Liver (tissue), 8 donors: ENCODE measurements at regions not wholly inside any gene's neighbourhood (a gene's known extent, or its start where the extent isn't known, plus 50 kb on each side); places are given as distances from the start of the nearest gene placed in this dataset.

Experiments used
- DNase-seq: peaks from one replicate; pipeline ENCODE4 v3.0.0-alpha.2; 2017; ENCODE audit warnings: low spot score
- H3K27ac ChIP-seq, 2 donors: one replicate each; pipeline ENCODE4 v1.7.0; 2013; ENCODE audit warnings: inconsistent platforms in 2 of 2, low read length in 2 of 2, control low read depth in 1 of 2, low read depth in 1 of 2, mild to moderate bottlenecking in 1 of 2
- H3K27me3 ChIP-seq, 4 donors: one replicate each; pipeline versions ENCODE4 v1.6.1 to v1.7.0; 2013; ENCODE audit warnings: low read length in 3 of 4, inconsistent platforms in 1 of 4, mild to moderate bottlenecking in 1 of 4, moderate library complexity in 1 of 4; ENCODE audit not compliant: control insufficient read depth in 4 of 4, insufficient read depth in 4 of 4
- H3K36me3 ChIP-seq, 4 donors: one replicate each; pipeline versions ENCODE4 v1.6.1 to v1.7.0; 2013; ENCODE audit warnings: low read length in 3 of 4, mild to moderate bottlenecking in 3 of 4, low read depth in 1 of 4, moderate library complexity in 1 of 4; ENCODE audit not compliant: control insufficient read depth in 4 of 4, insufficient read depth in 3 of 4
- H3K4me1 ChIP-seq, 4 donors: one replicate each; pipeline versions ENCODE4 v1.6.1 to v1.7.0; 2013; ENCODE audit warnings: low read length in 3 of 4, mild to moderate bottlenecking in 3 of 4, moderate library complexity in 1 of 4; ENCODE audit not compliant: control insufficient read depth in 4 of 4, insufficient read depth in 4 of 4
- H3K4me3 ChIP-seq, 3 donors: one replicate each; pipeline versions ENCODE4 v1.6.1 to v1.7.0; 2013; ENCODE audit warnings: low read length in 3 of 3, control low read depth in 1 of 3, low read depth in 1 of 3, mild to moderate bottlenecking in 1 of 3
- H3K9ac ChIP-seq, 2 donors: one replicate each; pipeline ENCODE4 v1.7.0; 2013; ENCODE audit warnings: low read length in 2 of 2, mild to moderate bottlenecking in 2 of 2, moderate library complexity in 2 of 2, control low read depth in 1 of 2, low read depth in 1 of 2
- H3K9me3 ChIP-seq, 4 donors: one replicate each; pipeline versions ENCODE4 v1.6.1 to v1.7.0; 2013; ENCODE audit warnings: low read length in 3 of 4; ENCODE audit not compliant: control insufficient read depth in 4 of 4
- EGR1 ChIP-seq, 2 donors: IDR thresholded peaks; 2 replicates each; pipeline ENCODE4 v1.6.1; 2016 to 2018; ENCODE audit warnings: antibody characterized with exemption in 2 of 2, low read depth in 2 of 2
- FOXA1 ChIP-seq: IDR thresholded peaks from 2 replicates; pipeline ENCODE4 v1.6.1; 2016; ENCODE audit warnings: antibody characterized with exemption
- FOXA2 ChIP-seq: IDR thresholded peaks from 2 replicates; pipeline ENCODE4 v1.6.1; 2016; ENCODE audit warnings: antibody characterized with exemption
- HNF4A ChIP-seq, 2 donors: conservative IDR thresholded peaks; 2 replicates each; pipeline ENCODE4 v1.6.1; 2016; ENCODE audit warnings: antibody characterized with exemption in 2 of 2, mild to moderate bottlenecking in 2 of 2
- HNF4G ChIP-seq: IDR thresholded peaks from 2 replicates; pipeline ENCODE4 v1.6.1; 2016; ENCODE audit warnings: antibody characterized with exemption
- JUND ChIP-seq, 2 donors: IDR thresholded peaks; 2 replicates each; pipeline ENCODE4 v1.6.1; 2016; ENCODE audit warnings: antibody characterized with exemption in 2 of 2
- NR2F2 ChIP-seq: IDR thresholded peaks from 2 replicates; pipeline ENCODE4 v1.6.1; 2016; ENCODE audit warnings: antibody characterized with exemption
- RAD21 ChIP-seq, 2 donors: IDR thresholded peaks; 2 replicates each; pipeline ENCODE4 v1.6.1; 2016; ENCODE audit warnings: antibody characterized with exemption in 2 of 2, mild to moderate bottlenecking in 2 of 2
- RXRA ChIP-seq, 2 donors: IDR thresholded peaks; 2 replicates each; pipeline ENCODE4 v1.6.1; 2017 to 2018; ENCODE audit warnings: antibody characterized with exemption in 2 of 2, mild to moderate bottlenecking in 1 of 2
- SP1 ChIP-seq: IDR thresholded peaks from 2 replicates; pipeline ENCODE4 v1.6.1; 2018; ENCODE audit warnings: antibody characterized with exemption, mild to moderate bottlenecking
- TAF1 ChIP-seq: conservative IDR thresholded peaks from 2 replicates; pipeline ENCODE4 v1.6.1; 2016; ENCODE audit warnings: antibody characterized with exemption, mild to moderate bottlenecking
- YY1 ChIP-seq: IDR thresholded peaks from 2 replicates; pipeline ENCODE4 v1.6.1; 2016; ENCODE audit warnings: antibody characterized with exemption, mild to moderate bottlenecking
- WGBS: extraction: QIAGEN DNeasy Blood & Tissue Kit; methylation state at CpG from one replicate; pipeline ENCODE4 v1.1.7; 2013; 5-methylcytosine and 5-hydroxymethylcytosine counted together
- TF ChIP-seq, protein P1 (sequence below): IDR thresholded peaks from 2 replicates; pipeline ENCODE4 v1.6.1; 2016; ENCODE audit warnings: antibody characterized with exemption, mild to moderate bottlenecking
- TF ChIP-seq, protein P2 (sequence below): fragments of 150-350 bp; IDR thresholded peaks from 2 replicates; pipeline ENCODE4 v1.5.1; 2017; ENCODE audit warnings: improper control_type of control experiment, low read depth, low read length; ENCODE audit not compliant: missing input control
- TF ChIP-seq, protein P3 (sequence below): IDR thresholded peaks from 2 replicates; pipeline ENCODE4 v1.6.1; 2016; ENCODE audit warnings: antibody characterized with exemption
- TF ChIP-seq, protein P4 (sequence below): IDR thresholded peaks from 2 replicates; pipeline ENCODE4 v1.6.1; 2016; ENCODE audit warnings: antibody characterized with exemption
- TF ChIP-seq, protein P5 (sequence below): IDR thresholded peaks from 2 replicates; pipeline ENCODE4 v1.6.1; 2016; ENCODE audit warnings: antibody characterized with exemption
- donor health status: healthy.
- donor health status: healthy.
- donor health status: healthy.
- donor health status: healthy.
- donor health status: healthy.

DNA sequence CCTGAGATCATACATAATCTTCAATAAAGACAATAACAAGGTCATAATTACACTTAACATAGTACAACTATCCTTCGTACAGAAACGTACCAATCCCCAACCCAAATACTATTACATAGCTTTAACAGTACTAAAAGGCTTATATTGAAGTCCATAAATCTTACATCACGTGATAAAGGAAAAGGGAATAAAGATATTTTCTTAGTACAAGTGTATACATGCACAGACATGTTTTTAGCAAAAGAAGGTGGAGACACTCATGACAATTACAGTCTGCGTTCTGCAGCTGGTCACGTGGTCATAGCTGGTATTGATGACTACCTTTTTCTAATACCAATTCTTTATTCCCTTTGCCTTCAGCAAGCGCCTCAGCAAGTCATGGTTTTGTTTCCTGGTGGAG, 464.5 kb upstream of the SLITRK5 start:
- TF ChIP-seq, protein P1, sequence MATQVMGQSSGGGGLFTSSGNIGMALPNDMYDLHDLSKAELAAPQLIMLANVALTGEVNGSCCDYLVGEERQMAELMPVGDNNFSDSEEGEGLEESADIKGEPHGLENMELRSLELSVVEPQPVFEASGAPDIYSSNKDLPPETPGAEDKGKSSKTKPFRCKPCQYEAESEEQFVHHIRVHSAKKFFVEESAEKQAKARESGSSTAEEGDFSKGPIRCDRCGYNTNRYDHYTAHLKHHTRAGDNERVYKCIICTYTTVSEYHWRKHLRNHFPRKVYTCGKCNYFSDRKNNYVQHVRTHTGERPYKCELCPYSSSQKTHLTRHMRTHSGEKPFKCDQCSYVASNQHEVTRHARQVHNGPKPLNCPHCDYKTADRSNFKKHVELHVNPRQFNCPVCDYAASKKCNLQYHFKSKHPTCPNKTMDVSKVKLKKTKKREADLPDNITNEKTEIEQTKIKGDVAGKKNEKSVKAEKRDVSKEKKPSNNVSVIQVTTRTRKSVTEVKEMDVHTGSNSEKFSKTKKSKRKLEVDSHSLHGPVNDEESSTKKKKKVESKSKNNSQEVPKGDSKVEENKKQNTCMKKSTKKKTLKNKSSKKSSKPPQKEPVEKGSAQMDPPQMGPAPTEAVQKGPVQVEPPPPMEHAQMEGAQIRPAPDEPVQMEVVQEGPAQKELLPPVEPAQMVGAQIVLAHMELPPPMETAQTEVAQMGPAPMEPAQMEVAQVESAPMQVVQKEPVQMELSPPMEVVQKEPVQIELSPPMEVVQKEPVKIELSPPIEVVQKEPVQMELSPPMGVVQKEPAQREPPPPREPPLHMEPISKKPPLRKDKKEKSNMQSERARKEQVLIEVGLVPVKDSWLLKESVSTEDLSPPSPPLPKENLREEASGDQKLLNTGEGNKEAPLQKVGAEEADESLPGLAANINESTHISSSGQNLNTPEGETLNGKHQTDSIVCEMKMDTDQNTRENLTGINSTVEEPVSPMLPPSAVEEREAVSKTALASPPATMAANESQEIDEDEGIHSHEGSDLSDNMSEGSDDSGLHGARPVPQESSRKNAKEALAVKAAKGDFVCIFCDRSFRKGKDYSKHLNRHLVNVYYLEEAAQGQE = no peak
- TF ChIP-seq, protein P2, sequence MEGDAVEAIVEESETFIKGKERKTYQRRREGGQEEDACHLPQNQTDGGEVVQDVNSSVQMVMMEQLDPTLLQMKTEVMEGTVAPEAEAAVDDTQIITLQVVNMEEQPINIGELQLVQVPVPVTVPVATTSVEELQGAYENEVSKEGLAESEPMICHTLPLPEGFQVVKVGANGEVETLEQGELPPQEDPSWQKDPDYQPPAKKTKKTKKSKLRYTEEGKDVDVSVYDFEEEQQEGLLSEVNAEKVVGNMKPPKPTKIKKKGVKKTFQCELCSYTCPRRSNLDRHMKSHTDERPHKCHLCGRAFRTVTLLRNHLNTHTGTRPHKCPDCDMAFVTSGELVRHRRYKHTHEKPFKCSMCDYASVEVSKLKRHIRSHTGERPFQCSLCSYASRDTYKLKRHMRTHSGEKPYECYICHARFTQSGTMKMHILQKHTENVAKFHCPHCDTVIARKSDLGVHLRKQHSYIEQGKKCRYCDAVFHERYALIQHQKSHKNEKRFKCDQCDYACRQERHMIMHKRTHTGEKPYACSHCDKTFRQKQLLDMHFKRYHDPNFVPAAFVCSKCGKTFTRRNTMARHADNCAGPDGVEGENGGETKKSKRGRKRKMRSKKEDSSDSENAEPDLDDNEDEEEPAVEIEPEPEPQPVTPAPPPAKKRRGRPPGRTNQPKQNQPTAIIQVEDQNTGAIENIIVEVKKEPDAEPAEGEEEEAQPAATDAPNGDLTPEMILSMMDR = no peak
- no peak for TF ChIP-seq FOXA2
- TF ChIP-seq, protein P3, sequence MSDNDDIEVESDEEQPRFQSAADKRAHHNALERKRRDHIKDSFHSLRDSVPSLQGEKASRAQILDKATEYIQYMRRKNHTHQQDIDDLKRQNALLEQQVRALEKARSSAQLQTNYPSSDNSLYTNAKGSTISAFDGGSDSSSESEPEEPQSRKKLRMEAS = no peak
- TF ChIP-seq, protein P4, sequence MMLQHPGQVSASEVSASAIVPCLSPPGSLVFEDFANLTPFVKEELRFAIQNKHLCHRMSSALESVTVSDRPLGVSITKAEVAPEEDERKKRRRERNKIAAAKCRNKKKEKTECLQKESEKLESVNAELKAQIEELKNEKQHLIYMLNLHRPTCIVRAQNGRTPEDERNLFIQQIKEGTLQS = no peak
- TF ChIP-seq, protein P5, sequence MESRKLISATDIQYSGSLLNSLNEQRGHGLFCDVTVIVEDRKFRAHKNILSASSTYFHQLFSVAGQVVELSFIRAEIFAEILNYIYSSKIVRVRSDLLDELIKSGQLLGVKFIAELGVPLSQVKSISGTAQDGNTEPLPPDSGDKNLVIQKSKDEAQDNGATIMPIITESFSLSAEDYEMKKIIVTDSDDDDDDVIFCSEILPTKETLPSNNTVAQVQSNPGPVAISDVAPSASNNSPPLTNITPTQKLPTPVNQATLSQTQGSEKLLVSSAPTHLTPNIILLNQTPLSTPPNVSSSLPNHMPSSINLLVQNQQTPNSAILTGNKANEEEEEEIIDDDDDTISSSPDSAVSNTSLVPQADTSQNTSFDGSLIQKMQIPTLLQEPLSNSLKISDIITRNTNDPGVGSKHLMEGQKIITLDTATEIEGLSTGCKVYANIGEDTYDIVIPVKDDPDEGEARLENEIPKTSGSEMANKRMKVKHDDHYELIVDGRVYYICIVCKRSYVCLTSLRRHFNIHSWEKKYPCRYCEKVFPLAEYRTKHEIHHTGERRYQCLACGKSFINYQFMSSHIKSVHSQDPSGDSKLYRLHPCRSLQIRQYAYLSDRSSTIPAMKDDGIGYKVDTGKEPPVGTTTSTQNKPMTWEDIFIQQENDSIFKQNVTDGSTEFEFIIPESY = no peak
- TF ChIP-seq FOXA1 = no peak
- no peak for TF ChIP-seq EGR1 (IDR thresholded peaks at IDR 0.05; ENCODE audit: low read depth in 2 of 2)
- no peak for TF ChIP-seq JUND (IDR thresholded peaks at IDR 0.05)
- no peak for TF ChIP-seq HNF4G
- no peak for TF ChIP-seq SP1
- no peak for TF ChIP-seq NR2F2
- no peaks in the 10 kb centered on the region for H3K4me1 ChIP-seq
- H3K4me3 ChIP-seq = no peak overlapping the region
- no peaks in the 10 kb centered on the region for H3K36me3 ChIP-seq
- H3K27me3 ChIP-seq = peaks cover 0 to 2% (median 0%) of the 10 kb centered on the region in 4 donors
- no peak overlapping the region for H3K27ac ChIP-seq
- H3K9me3 ChIP-seq = no peaks in the 10 kb centered on the region
- DNase-seq = no peak
- no peak overlapping the region for H3K9ac ChIP-seq
- 80% methylated on average over 6 of the region's 6 CpGs for WGBS

DNA sequence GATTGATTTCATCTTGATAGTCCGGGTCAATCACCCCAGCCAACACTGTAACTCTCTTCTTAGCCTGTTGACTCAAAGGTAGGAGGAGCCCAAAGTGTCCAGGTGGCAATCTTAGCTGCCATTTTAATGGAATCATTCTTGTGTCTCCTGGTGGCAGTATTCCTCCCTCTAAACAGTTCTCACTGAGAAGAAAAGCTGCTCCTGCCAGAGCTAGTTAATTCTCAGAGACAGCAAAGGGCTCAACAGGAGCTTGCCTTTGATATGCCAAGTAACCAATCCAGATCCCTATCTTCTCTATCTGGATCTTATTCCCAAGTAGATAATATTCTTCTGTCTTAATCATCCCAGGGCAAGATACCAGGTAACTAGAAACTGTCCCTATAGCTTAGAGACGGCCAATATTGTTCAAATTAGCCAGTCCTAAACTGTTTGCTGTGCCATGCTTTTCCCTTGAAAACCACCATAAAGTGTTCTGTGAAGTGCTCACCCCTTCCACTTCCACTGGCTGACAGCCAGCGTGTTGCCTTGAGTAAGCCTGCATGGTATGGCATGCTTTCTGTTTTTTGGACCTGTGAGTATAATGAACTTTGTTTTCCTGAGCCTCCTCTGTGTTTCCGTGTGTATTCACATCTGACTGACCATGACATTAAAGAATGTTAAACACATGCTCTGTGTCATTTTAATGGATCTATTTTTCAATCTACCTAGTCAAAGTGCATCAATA, 463.7 kb upstream of the SLITRK5 start:
- DNase-seq = no peak
- Histone ChIP-seq H3K4me3 (no peak overlapping the region), H3K27ac (no peak overlapping the region), H3K4me1 (no peaks in the 10 kb centered on the region), H3K36me3 (no peaks in the 10 kb centered on the region), H3K9me3 (no peaks in the 10 kb centered on the region), H3K9ac (no peak overlapping the region), H3K27me3 (no peaks in the 10 kb centered on the region)
- 49% methylated on average over 4 of the region's 4 CpGs for WGBS
- TF ChIP-seq HNF4G (no peak), FOXA2 (no peak), YY1 (no peak), EGR1 (IDR thresholded peaks at IDR 0.05; ENCODE audit: low read depth in 2 of 2) (no peak), JUND (IDR thresholded peaks at IDR 0.05) (no peak), TAF1 (no peak), HNF4A (conservative IDR thresholded peaks at IDR 0.05) (no peak), NR2F2 (no peak), FOXA1 (no peak), RAD21 (IDR thresholded peaks at IDR 0.05) (no peak), RXRA (IDR thresholded peaks at IDR 0.05) (no peak)
- TF ChIP-seq, protein P2 = no peak
- TF ChIP-seq, protein P4 = no peak
